ENCODE measurements at regions not wholly inside any gene's neighbourhood (a gene's known extent, or its start where the extent isn't known, plus 50 kb on each side); places are given as distances from the start of the nearest gene placed in this dataset.

GRCh38 chr16:86302421-86303109 is 207.8 kb upstream of the FOXF1 start:
- ATAC-seq (no peak), DNase-seq (no peak), FAIRE-seq (no peak)
- intact Hi-C loops (cut with DNase I), result no loop called here
- Histone ChIP-seq H3K27me3 (peaks cover 0 to 7% (median 0%) of the 10 kb centered on the region in 4 donors), H3K4me1 (no peaks in the 10 kb centered on the region), H3K27ac (no peak overlapping the region), H3K4me3 (no peak overlapping the region), H3K36me3 (no peaks in the 10 kb centered on the region), H3K9me3 (no peaks in the 10 kb centered on the region)
- 83 to 87% methylated on average over 11 of the region's 11 CpGs for WGBS, 2 donors
- no peak for TF ChIP-seq CTCF (IDR thresholded peaks at IDR 0.05)

GRCh38 chr16:86303787-86304678 is 206.3 kb upstream of the FOXF1 start:
- Histone ChIP-seq H3K9me3 (no peaks in the 10 kb centered on the region), H3K27ac (peak overlapping the region in 3 of 4 donors; percentile 23 to 41 (median 33)), H3K4me1 (no peaks in the 10 kb centered on the region), H3K4me3 (no peak overlapping the region), H3K27me3 (peaks cover 0 to 7% (median 0%) of the 10 kb centered on the region in 4 donors), H3K36me3 (no peaks in the 10 kb centered on the region)
- peak in 2 of 4 donors; percentile 15 to 20 for ATAC-seq
- intact Hi-C loops (cut with DNase I), result no loop called here
- FAIRE-seq, result no peak
- WGBS, 2 donors, result 67 to 76% methylated on average over 41 of the region's 41 CpGs
- TF ChIP-seq CTCF (IDR thresholded peaks at IDR 0.05), result no peak
- DNase-seq, result no peak

GRCh38 chr16:86304868-86305267 is 205.5 kb upstream of the FOXF1 start:
- WGBS, 2 donors, result 64 to 70% methylated on average over 2 of the region's 2 CpGs
- FAIRE-seq (no peak), DNase-seq (no peak), ATAC-seq (no peak)
- Histone ChIP-seq H3K36me3 (no peaks in the 10 kb centered on the region), H3K4me3 (no peak overlapping the region), H3K27ac (no peak overlapping the region), H3K9me3 (no peaks in the 10 kb centered on the region), H3K4me1 (no peaks in the 10 kb centered on the region), H3K27me3 (peaks cover 0 to 7% (median 0%) of the 10 kb centered on the region in 4 donors)
- TF ChIP-seq CTCF (IDR thresholded peaks at IDR 0.05), result no peak
- intact Hi-C loops (cut with DNase I), result no loop called here

GRCh38 chr16:86305440-86305839 is 204.9 kb upstream of the FOXF1 start:
- intact Hi-C loops (cut with DNase I), result no loop called here
- H3K9me3 ChIP-seq, result no peaks in the 10 kb centered on the region
- FAIRE-seq (no peak), ATAC-seq (no peak), DNase-seq (no peak)
- no peaks in the 10 kb centered on the region for H3K36me3 ChIP-seq
- H3K27ac ChIP-seq, result no peak overlapping the region
- no peak overlapping the region for H3K4me3 ChIP-seq
- H3K4me1 ChIP-seq, result no peaks in the 10 kb centered on the region
- H3K27me3 ChIP-seq, result peaks cover 0 to 7% (median 0%) of the 10 kb centered on the region in 4 donors
- TF ChIP-seq CTCF (IDR thresholded peaks at IDR 0.05), result no peak
- 85 to 90% methylated on average over 5 of the region's 5 CpGs for WGBS, 2 donors

Measured in pancreas (tissue), 10 donors.